Brain pericyte (primary cell): ENCODE measurements at regions not wholly inside any gene's neighbourhood (a gene's known extent, or its start where the extent isn't known, plus 50 kb on each side); places are given as distances from the start of the nearest gene placed in this dataset.

Experiments
- DNase-seq: peaks from one replicate; pipeline ENCODE4 v3.0.0-alpha.2; 2012; ENCODE audit warnings: low read depth, low spot score

DNA sequence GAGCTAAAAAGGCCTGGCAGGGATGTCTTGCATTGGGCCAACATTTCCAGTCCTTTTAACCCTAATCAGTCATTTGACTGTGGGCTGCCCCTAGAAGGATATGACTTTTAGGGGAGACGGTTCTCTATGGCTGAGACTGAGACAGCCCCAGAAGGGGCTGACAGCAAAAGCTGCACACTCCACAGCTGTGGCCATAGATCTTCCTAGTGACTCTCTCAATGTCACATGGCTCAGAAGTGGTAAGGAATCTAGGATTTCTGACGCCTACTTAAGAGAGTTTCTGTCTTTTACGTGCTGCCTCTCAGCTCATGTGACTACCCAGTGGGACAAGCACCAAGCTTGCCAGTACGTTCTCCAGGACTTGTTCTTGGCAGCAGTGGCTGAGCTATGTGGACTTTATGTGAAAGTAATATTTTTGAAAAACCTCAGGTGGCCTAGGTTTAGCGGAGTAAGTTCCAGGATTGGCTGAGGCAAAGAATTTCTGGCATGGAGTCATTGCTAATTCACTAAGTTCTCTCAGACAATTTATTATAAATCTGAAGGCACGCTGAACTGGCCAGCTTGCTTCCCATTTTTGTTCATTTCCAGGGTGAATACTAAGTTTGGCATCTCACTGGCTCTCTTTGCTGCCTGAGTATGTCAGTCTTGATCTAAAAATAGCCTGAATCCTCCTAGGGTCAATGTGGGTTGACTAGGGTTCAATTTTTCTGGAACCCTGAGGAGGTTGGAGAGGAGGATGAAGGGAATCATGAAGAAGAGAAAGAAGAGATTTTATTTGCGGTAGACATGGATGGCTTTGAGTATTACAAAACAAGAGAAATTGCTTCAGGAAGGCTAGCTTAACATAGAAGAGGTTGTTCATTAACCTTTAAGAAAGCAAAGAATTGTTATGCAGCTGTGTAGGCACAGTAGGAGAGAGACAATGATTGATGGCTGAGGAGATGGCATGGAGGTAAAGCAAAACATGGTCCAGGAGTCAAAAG, 271.8 kb downstream of the AEBP2 start:
- no peak for DNase-seq

DNA sequence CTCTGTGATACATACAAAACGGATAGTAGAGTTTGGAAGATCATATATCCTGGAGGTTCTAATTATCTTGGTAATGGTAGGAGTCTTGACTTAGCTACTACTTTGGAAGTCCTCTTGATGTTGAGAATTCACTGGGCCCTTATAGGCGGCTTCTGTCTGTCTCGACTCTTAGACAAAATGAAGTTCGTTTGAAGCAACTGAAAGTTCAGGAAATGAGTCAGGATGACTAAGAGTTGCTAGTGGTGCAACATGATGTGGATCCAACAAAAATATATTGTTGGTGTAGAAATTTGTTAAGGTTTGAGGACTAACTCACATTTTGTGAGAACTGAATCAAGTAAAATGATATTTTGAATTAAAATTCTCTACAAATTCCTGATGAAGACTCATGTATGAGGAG, 272.7 kb downstream of the AEBP2 start:
- peak; percentile 39 for DNase-seq

DNA sequence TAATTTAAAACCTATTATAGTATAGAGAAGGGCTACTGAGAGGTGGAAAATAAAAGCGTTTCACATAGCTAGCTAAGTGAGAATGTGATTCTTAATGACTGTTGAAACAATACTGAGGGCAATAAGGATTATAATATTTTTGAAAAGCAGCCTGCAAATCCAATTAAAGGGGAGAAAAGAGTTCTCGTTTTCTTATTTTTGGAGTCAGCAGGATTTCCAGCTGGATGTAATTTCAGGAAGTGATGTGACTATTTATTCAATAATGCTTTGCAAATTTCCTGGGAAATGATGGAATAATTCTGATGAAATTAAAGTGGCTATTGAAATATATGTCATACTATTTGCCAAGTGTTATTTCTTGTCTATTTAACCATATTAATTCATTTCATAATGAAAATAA, 279.1 kb downstream of the AEBP2 start:
- DNase-seq, result no peak

DNA sequence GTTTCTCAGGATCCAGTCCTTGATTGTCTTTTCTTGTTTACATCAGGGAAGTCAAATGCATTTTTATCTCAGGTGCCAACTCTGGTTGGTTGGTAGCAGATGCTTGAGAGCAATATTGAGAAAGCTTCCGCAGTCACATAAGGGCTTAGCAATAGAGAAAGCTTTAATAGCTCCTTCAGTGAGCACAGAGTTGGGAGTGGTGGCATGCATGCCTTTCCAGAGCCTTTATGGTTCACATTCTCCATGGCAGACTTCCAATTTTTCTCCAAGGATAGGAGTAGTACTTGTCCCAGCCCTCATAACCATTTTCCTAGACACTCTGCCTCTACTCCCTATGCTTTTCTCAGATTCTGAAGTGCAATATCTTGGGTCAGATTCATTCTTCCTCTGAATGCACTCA, 280.4 kb downstream of the AEBP2 start:
- DNase-seq, result no peak

DNA sequence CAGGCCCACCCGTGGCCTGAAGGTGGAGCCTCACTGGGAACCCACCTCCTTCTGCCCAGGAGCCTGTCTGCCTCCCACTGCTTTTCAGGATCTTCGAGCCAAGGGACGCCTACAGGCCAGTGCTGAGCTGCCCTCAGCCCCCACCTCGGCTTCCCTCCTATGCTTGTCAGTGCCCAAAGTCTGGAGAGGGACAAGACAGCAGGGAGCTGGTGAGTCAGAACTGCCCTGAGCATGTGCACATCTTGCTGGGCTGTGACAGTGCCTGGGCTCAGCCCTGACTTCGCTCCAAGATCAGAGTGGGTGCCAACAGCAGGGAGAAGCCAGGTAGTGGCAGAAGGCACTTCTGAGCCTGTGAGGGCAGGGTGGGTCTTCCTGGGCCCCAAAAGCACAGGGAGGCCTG, 286.8 kb downstream of the AEBP2 start:
- no peak for DNase-seq

DNA sequence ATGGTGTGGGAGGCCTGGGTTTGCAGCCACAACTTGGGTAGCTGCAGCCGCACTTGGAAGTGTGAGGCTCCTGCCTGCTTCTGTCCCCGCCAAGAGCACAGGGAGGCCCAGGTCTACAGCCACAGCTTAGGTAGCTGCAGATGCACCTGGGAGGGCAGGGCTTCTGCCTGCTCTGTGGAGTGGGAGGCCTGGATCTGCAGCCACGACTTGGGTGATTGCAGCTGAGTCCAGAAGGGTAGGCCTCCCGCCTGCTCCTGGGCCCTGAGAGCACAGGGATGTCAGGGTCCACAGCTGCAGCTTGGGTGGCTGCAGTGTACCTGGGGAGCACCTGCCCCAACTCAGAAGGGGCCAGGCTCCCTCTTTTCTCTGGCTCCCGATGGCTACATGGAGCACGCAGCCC, 287.3 kb downstream of the AEBP2 start:
- no peak for DNase-seq

DNA sequence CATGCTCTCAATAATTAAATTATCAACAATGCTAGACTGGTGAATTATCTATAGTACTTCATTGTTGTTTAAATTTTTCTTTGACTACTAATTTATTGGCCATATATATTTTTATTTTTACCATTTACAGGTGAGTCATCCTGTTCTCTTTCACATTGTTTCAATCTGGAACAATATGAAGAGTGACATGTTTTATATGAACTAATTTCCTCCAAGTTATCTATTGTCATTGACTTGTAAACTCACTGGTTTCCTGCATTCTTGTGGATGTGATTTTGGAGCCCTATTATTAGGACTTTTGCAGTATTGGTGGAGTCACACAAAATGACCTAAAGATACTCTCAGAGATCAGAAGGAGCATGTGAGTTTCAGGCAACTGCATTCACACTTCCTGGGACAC, 297.7 kb downstream of the AEBP2 start:
- DNase-seq, result no peak

DNA sequence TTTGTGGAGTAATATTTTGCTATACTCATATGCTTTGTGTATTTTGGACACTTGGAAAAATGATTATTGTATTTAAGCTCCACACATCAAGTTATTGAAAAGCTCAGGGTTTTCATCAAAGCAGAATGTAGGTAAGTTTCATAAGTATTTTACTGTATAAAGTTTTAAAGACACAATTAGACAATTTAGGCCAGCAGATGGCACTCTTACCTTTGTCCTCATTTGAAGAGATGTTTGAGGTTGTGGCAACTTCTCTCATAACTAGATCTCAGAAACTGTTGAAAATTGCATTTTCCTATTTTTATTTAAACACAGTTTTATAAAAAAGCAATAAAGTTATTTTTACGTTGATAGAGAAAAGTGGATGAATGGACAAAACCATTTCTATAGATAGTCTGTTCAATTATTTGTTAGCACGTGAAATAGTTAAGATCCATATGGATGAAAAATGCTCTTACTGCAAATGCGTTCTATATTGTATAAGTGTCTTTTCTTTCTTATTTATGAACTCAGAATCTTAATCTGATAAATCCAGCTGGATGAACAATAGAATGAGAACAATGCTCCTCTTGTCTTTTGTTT, 300.0 kb downstream of the AEBP2 start:
- DNase-seq, result peak; percentile 53

DNA sequence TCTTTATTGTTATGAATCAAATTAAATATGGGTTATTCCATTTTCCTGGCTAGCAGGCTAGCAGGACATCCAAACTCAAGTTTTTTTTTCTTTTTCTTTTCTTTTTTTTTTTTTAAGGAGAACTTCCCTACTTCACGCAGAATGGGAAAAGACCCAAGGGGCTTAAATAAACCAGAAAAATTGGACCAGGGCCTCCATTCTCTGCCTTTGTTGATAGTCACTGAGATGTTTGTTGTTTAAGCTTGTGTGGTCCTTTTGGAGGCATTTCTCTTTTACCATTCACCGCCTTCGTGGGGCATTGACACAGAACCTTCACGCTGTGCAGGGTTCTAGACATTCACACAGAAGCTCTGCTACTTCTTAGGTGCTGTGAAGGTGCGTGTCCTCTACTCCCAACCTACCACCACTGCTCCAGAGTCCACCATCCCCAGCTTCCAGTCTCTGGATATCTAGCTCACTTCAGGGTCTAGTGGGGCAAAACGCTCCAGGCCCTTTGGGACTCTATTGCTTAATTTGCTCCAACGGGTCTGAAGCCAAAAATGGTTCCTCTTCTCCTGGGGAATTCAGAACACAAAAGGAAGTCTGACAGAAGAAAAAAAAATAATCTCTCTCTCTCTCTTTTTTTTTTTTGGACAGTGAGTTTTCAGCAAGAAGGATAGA, 301.3 kb downstream of the AEBP2 start:
- no peak for DNase-seq

DNA sequence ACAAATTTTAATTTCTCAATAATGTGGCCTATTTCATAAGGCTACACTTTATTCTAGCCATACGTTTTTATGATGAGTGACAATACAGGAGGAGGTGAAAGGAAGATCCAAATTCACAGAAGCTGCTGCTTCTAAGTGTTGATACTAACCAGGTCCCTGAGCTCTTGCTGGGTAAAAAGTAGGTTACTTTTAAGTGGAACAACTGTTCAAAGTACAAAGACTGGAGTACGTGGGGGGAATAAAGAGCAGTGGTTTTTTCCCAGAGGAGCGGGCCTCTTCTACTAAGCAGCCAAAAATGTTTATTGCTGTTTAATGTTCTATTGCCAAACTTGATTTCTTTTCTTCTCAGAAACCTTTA, 301.8 kb downstream of the AEBP2 start:
- no peak for DNase-seq

DNA sequence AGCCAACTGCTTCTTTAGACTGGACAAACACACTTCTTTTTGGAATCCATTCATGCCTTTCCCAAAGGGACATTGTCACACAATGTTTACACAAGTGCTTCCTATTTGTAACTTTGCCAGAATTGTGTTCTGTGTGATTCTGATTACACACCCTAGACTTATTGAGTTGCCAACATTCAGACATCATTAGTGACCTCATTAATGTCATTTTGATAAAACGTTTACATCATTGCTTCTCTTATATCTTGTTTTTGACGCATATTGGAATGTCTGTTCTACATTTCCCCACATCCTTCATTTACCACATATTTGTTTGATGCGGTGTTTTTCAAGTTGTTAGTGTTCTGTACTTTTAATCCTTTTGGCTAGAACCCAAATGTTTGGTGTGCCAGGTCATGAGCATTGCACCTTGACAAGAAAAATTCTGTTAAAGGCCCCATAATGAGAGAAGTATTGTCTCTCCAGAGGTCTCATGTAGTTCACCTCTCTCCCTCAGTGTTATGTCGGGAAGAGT, 305.5 kb downstream of the AEBP2 start:
- DNase-seq, result peak; percentile 13

DNA sequence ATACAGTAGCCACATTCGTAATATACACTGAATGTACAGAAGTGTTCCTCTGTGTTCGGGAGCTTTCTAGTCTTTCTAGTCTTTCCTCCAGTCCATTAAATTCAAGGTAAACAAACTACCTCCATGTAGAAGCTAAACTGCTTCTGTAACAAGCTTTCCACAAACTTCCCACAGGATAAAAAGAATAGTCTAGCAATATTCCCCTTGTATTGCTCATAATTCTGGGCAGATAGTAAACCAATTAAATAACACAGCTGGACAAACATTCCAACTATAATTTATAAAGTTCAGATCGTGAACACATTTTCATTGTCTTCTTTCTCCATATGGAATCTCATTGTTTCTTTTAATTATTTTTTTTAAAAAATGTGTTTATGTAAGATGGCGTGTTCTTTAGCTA, 307.2 kb downstream of the AEBP2 start:
- DNase-seq, result no peak

DNA sequence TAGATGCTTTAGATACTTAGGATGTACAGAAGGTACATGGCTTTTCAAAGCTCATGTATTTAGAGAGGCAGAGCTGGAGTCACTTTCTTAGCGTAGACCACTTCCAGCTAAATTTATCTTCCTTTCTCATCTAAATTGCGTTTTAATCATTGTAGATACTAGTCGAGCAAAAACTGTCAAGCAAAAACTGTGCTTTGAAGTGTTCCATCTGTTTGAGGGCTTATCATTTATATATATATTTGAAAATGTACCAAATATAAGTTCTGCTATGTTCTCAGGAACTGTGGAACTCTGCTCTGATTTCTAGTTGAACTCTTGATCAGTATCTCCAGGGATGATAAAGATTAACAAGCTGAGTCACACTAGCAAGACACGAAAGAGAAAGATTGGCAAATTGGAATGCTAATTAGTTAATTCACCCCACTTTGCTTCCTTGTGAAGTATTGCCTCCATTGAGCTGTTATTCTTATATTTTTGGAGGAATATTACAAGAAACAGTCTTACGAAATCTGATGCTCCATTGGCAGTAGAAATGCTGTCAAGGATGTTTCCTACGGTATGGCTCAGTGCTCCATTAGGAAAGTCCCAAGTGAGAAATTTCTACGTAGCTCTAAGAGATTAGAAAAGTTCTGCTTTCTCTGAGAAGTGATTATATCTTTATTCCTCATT, 310.7 kb downstream of the AEBP2 start:
- no peak for DNase-seq

DNA sequence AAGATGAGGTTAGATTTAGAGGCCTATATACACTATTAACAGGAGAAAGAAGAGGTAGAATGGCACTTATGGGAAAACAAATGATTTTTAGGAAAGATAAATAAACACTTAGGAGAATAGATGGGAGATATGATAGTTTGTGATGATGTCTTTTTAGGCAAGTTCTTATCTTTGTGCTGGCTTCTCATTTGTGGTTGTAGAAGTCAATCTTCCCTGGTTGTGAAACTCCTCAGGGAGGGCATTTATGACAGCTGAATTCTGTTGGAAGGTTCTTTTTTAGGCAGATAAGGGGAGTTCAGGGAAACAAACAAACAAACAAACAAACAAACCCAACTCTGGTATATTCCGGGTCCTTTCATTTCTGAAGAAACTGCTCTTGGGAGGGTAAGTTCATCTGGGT, 311.8 kb downstream of the AEBP2 start:
- no peak for DNase-seq

DNA sequence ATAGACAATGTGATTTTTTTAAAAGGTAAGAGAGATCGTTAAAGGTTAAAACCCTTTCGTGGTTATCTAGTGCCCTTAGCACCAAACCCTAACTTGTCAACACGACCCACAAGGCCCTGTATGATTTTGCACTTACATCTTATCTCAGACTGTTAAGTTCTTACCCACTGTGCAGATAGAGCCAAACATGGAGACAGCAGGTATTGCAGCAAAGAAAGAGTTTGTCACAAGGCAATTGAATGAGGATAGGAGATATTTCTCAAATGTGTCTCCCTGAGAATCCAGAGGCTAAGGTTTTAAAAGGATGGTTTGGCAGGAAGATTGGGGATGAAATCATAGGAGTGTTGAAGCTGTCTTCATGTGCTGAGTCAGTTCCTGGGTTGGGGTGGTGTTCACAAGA, 313.4 kb downstream of the AEBP2 start:
- DNase-seq, result no peak

DNA sequence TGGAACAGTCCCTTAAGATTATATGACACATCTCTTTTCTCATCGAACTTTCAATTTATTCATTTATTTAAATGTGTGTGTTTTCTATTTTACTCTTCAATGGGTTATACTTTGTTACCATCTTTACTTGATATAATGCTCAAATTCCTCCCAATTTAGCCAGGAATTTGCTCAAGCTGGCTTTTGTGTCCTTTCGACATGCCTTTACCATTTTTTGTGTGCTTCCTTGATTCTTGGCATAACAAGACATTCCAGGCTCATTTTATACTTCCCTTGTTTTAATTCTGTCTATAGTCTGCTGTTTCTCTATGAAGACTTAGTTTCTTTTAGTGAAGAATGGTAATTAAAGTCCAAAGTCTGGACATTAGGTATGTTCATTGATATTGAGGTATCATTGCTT, 315.8 kb downstream of the AEBP2 start:
- no peak for DNase-seq

DNA sequence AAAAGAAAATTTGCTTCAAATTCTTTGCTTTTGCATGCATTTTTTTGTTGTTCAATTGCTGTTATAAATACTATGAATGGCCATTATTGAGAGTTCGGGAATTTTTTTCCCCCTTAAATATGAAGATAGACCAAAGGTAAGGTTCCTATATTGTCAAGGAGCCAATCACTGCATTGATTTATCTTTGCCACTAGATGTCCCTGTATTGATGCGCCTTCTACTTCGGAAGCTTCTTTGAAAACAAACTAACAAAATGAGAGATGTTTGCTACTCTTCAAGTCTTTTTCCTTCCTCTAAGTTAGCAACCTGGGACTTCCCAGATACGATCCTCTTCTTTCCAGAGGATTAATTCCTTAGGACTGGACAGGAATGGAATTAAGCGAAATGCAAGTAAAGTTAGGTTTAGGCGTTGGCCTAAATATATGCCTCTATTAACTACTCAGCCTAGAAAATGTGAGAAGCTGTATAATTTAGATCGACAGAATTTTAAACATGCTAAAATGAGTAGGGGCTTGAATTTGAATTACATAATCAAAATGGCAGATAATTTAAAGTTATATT, 318.1 kb downstream of the AEBP2 start:
- DNase-seq, result no peak

DNA sequence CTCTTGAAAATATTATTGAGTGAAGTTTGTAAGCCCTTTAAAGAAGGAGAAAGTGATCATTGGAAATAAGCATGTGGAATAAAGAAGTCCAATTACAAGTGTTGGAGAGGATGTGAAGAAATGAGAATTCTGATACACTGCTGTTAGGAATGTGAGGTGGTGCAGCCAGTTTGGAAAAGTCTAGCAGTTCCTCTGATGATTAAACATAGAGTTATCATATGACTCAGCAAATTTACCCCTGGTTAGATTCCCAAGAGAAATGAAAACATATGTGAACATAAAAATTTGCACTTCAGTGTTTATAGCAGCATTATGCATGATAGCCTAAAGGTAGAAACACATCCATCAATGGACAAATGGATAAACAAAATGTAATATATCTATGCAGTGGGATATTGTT, 319.9 kb downstream of the AEBP2 start:
- DNase-seq, result no peak

DNA sequence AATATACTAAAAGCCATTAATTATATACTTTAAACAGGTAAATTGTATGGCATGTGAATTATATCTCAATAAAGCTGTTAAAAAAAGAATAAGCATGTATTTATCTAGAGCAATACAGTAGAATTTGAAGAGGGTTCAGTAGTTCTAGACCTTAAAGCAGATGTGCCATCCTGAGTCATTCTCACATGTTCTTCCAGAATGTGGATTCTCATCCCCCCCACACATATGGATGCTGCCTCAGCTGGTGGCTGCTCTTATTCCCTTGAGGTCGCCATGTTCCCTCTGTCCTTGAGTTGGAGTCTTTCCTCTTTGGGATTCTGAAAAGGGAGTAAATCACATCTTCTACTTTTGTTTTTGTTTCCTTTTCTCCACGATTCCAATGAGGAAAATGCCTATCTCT, 321.3 kb downstream of the AEBP2 start:
- DNase-seq, result no peak

DNA sequence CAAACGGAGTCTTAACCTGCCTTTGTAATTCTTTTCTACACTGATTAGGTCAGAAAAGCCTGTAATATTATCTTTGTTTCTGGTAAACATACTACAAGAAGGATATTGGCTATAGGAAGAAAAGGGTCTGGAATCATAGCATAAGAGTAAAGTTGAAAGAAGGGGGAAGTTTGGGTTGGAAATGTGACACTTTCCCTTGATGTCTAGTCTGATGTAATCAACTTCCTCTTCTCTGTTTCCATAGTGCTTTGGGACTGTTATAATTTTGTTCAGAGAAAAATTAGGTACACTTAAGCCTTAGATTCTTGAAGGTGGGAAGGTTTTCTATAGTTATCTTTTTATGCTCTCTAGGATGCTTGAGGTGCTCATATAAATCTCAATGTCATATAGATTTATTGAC, 322.2 kb downstream of the AEBP2 start:
- no peak for DNase-seq

DNA sequence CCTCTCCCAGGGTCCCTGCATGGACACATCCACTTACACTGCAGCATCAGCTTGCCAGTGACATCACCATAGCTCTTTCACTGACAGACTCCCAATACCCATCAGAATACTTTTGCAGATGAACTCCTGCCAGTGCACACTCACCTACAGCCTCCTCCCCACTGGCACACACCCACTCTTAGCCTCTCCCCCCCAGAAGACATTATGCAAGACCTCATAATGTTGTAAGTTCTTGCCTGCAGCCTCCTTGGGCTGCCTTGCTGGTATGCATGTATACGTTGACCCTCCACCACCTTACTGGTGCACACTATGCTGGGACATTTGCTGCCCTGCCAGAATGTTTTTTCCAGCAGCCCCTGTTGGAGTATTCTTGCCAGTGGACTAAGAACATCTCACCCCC, 324.2 kb downstream of the AEBP2 start:
- no peak for DNase-seq

DNA sequence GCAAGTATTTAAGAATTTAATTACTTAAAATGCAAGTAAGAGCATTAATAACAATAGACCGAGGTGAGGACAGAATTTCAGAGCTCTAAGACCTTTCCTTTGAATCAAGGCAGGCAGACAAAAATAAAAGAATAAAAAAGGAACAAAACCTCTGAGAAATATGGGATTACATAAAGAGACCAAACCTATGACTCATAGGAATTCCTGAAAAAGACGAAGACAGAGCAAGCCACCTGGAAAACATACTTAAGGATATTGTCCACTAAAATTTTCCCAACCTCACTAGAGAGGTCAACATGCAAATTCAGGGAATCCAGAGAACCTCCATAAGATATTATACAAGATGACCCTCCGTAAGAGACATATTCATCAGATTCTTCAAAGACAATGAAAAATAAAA, 325.1 kb downstream of the AEBP2 start:
- DNase-seq, result no peak
